Mesenchymal stem cell (in vitro differentiated cells and primary cell): ENCODE measurements at regions not wholly inside any gene's neighbourhood (a gene's known extent, or its start where the extent isn't known, plus 50 kb on each side); places are given as distances from the start of the nearest gene placed in this dataset.

Experiments
- DNase-seq: peaks from one replicate; pipeline ENCODE4 v3.0.0-alpha.2; 2013
- H2AFZ ChIP-seq: one replicate; pipeline ENCODE4 v1.6.1; 2013; ENCODE audit warnings: low read depth, mild to moderate bottlenecking, control low read depth, inconsistent platforms, low read length, moderate library complexity
- H2AK5ac ChIP-seq: 2 replicates; pipeline ENCODE4 v1.6.1; 2013; ENCODE audit warnings: low read length, moderate library complexity, mild to moderate bottlenecking, inconsistent platforms; ENCODE audit not compliant: severe bottlenecking
- H2BK120ac ChIP-seq: one replicate; pipeline ENCODE4 v1.6.1; 2013; ENCODE audit warnings: low read depth, mild to moderate bottlenecking, inconsistent platforms, low read length, moderate library complexity
- H2BK12ac ChIP-seq, 2 experiments: one replicate each; pipeline ENCODE4 v1.6.1; 2013; ENCODE audit warnings: inconsistent platforms in 2 of 2, low read length in 2 of 2, mild to moderate bottlenecking in 2 of 2, moderate library complexity in 2 of 2, control low read depth in 1 of 2
- H2BK15ac ChIP-seq: one replicate; pipeline ENCODE4 v1.6.1; 2013; ENCODE audit warnings: mild to moderate bottlenecking, low read depth, inconsistent platforms; ENCODE audit not compliant: poor library complexity, severe bottlenecking
- H2BK5ac ChIP-seq: 2 replicates; pipeline ENCODE4 v1.6.1; 2013; ENCODE audit warnings: low read depth, mild to moderate bottlenecking, low read length, control low read depth, inconsistent platforms; ENCODE audit not compliant: poor library complexity, severe bottlenecking
- H3K14ac ChIP-seq, 2 experiments: one replicate each; pipeline ENCODE4 v1.6.1; 2013; ENCODE audit warnings: inconsistent platforms in 2 of 2, low read length in 2 of 2, control low read depth in 1 of 2, mild to moderate bottlenecking in 1 of 2, moderate library complexity in 1 of 2
- H3K18ac ChIP-seq, 2 experiments: one replicate each; pipeline ENCODE4 v1.6.1; 2013; ENCODE audit warnings: inconsistent platforms in 2 of 2, low read length in 2 of 2, control low read depth in 1 of 2, low read depth in 1 of 2, mild to moderate bottlenecking in 1 of 2
- H3K23ac ChIP-seq, 2 experiments: one replicate each; pipeline ENCODE4 v1.6.1; 2013; ENCODE audit warnings: inconsistent platforms in 2 of 2, low read length in 2 of 2, mild to moderate bottlenecking in 2 of 2, moderate library complexity in 2 of 2, control low read depth in 1 of 2
- H3K27ac ChIP-seq: 2 replicates; pipeline ENCODE4 v1.5.1; 2013; ENCODE audit warnings: mild to moderate bottlenecking, moderate library complexity, low read length, control low read depth, inconsistent platforms; ENCODE audit not compliant: poor library complexity, severe bottlenecking
- H3K27me3 ChIP-seq, 2 experiments: 2 replicates each; pipeline versions ENCODE4 v1.6.1 to v1.7.0; 2013; ENCODE audit warnings: low read length in 2 of 2, mild to moderate bottlenecking in 2 of 2, moderate library complexity in 2 of 2, control low read depth in 1 of 2, inconsistent platforms in 1 of 2; ENCODE audit not compliant: control insufficient read depth in 1 of 2, insufficient read depth in 1 of 2
- H3K36me3 ChIP-seq, 2 experiments: 2 replicates each; pipeline versions ENCODE4 v1.6.1 to v1.7.0; 2013; ENCODE audit warnings: low read length in 2 of 2, control low read depth in 1 of 2, inconsistent platforms in 1 of 2, low read depth in 1 of 2, mild to moderate bottlenecking in 1 of 2; ENCODE audit not compliant: insufficient read depth in 2 of 2, control insufficient read depth in 1 of 2
- H3K4ac ChIP-seq, 2 experiments: one replicate each; pipeline ENCODE4 v1.6.1; 2013; ENCODE audit warnings: inconsistent platforms in 2 of 2, low read length in 2 of 2, mild to moderate bottlenecking in 2 of 2, moderate library complexity in 2 of 2, control low read depth in 1 of 2, low read depth in 1 of 2
- H3K4me1 ChIP-seq: 2 replicates; pipeline ENCODE4 v1.6.1; 2013; ENCODE audit warnings: low read depth, low read length, control low read depth; ENCODE audit not compliant: control insufficient read depth, insufficient read depth
- H3K4me2 ChIP-seq: 2 replicates; pipeline ENCODE4 v1.6.1; 2013; ENCODE audit warnings: low read length, mild to moderate bottlenecking, inconsistent platforms; ENCODE audit not compliant: poor library complexity, severe bottlenecking
- H3K4me3 ChIP-seq, 2 experiments: 2 replicates each; pipeline versions ENCODE4 v1.5.1 to v1.7.0; 2013; ENCODE audit warnings: low read length in 2 of 2, mild to moderate bottlenecking in 2 of 2, control low read depth in 1 of 2, low read depth in 1 of 2; ENCODE audit not compliant: insufficient read depth in 1 of 2
- H3K79me1 ChIP-seq: replicated peaks from 2 replicates; pipeline ENCODE4 v1.6.1; 2013; ENCODE audit warnings: mild to moderate bottlenecking, control low read depth, low read length, inconsistent platforms; ENCODE audit not compliant: poor library complexity, severe bottlenecking
- H3K9ac ChIP-seq: 2 replicates; pipeline ENCODE4 v1.7.0; 2013; ENCODE audit warnings: mild to moderate bottlenecking, low read length, moderate library complexity
- H3K9me3 ChIP-seq: 2 replicates; pipeline ENCODE4 v1.7.0; 2013; ENCODE audit warnings: mild to moderate bottlenecking, low read length; ENCODE audit not compliant: control insufficient read depth
- H4K8ac ChIP-seq: one replicate; pipeline ENCODE4 v1.6.1; 2013; ENCODE audit warnings: inconsistent platforms, mild to moderate bottlenecking, low read length, moderate library complexity
- H4K91ac ChIP-seq: one replicate; pipeline ENCODE4 v1.6.1; 2013; ENCODE audit warnings: mild to moderate bottlenecking, low read length, inconsistent platforms
- WGBS: methylation state at CpG from one replicate; pipeline ENCODE4 v1.1.7; 2013; ENCODE audit warnings: mixed read lengths; 5-methylcytosine and 5-hydroxymethylcytosine counted together

DNA sequence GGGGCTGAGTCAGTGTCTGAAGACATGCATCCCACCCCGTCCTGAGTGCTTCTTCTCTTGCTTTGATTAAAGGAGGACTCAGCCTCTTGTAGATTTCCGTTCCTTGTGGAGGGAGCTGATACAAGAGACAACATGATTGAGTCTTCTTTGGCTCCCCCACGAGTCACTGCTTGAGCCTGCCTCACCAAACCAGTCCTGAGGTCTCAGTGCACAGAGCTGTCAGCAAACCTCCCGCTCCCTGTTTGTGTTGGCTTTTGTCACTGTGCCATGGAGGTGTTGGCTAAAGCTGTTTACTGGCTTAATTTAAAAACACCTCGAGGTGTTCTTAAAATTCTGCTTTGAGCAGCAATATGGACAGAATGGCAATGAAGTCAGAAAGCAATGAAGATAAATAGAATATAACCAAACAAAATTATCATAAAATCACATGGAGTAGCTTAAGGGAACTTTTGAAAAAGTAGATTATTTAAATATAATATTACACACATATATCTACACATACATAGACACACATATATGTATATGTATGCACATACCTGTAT lies 234.1 kb upstream of the ANKRD55 start:
- H3K27ac ChIP-seq, result no peak overlapping the region
- H3K9me3 ChIP-seq, result no peaks in the 10 kb centered on the region
- H3K4ac ChIP-seq, result no peak overlapping the region
- H2AK5ac ChIP-seq, result no peak overlapping the region
- H3K14ac ChIP-seq, result peak overlapping the region in 1 of 2 experiments; percentile 64
- peaks cover 0 to 9% of the 10 kb centered on the region in 2 experiments for H3K27me3 ChIP-seq
- H3K4me3 ChIP-seq, result no peak overlapping the region
- no peak overlapping the region for H3K4me2 ChIP-seq
- no peaks in the 10 kb centered on the region for H3K4me1 ChIP-seq
- no peak overlapping the region for H3K23ac ChIP-seq
- H2BK15ac ChIP-seq, result no peak overlapping the region
- no peak overlapping the region for H2BK5ac ChIP-seq
- H3K79me1 ChIP-seq, result no peaks in the 10 kb centered on the region
- no peak overlapping the region for H2BK120ac ChIP-seq
- DNase-seq, result no peak
- no peak overlapping the region for H2BK12ac ChIP-seq
- peak overlapping the region in 1 of 2 experiments; percentile 43 for H3K18ac ChIP-seq
- H3K36me3 ChIP-seq, result peaks cover 0 to 2% of the 10 kb centered on the region in 2 experiments
- whole genome bisulfite sequencing, result 72% methylated on average over 4 of the region's 5 CpGs
- H4K8ac ChIP-seq, result no peak overlapping the region
- H3K9ac ChIP-seq, result no peak overlapping the region
- no peak overlapping the region for H2AFZ ChIP-seq
- H4K91ac ChIP-seq, result no peak overlapping the region

- Histone ChIP-seq H3K4me3 (no peak overlapping the region), H3K36me3 (peaks cover 0 to 2% of the 10 kb centered on the region in 2 experiments), H3K9ac (no peak overlapping the region), H4K91ac (no peak overlapping the region), H3K4ac (no peak overlapping the region), H3K9me3 (no peaks in the 10 kb centered on the region), H2BK12ac (peak overlapping the region in 1 of 2 experiments; percentile 61), H3K79me1 (no peaks in the 10 kb centered on the region), H3K18ac (no peak overlapping the region), H3K27me3 (peaks cover 0 to 9% of the 10 kb centered on the region in 2 experiments), H2AK5ac (no peak overlapping the region), H2AFZ (no peak overlapping the region), H2BK5ac (no peak overlapping the region), H3K4me1 (no peaks in the 10 kb centered on the region), H2BK15ac (no peak overlapping the region), H3K4me2 (no peak overlapping the region), H3K23ac (no peak overlapping the region), H3K14ac (no peak overlapping the region), H2BK120ac (no peak overlapping the region), H3K27ac (no peak overlapping the region), H4K8ac (peak overlapping the region; percentile 62)
- WGBS, result 82% methylated on average over 7 of the region's 7 CpGs
- DNase-seq, result no peak
Measured at GRCh38 chr5:56466136-56466816, 233.1 kb upstream of the ANKRD55 start.

GRCh38 chr5:56465769-56466135 lies 232.6 kb upstream of the ANKRD55 start:
- Histone ChIP-seq H3K4me1 (no peaks in the 10 kb centered on the region), H4K8ac (no peak overlapping the region), H3K79me1 (no peaks in the 10 kb centered on the region), H3K4ac (no peak overlapping the region), H3K9me3 (no peaks in the 10 kb centered on the region), H3K4me2 (no peak overlapping the region), H2AK5ac (no peak overlapping the region), H2BK12ac (no peak overlapping the region), H3K27me3 (peaks cover 0 to 9% of the 10 kb centered on the region in 2 experiments), H3K27ac (no peak overlapping the region), H3K18ac (no peak overlapping the region), H2BK120ac (no peak overlapping the region), H2AFZ (peak overlapping the region; percentile 19), H3K23ac (no peak overlapping the region), H4K91ac (no peak overlapping the region), H2BK5ac (no peak overlapping the region), H3K9ac (no peak overlapping the region), H2BK15ac (no peak overlapping the region), H3K14ac (no peak overlapping the region), H3K4me3 (no peak overlapping the region), H3K36me3 (peaks cover 0 to 2% of the 10 kb centered on the region in 2 experiments)
- peak; percentile 17 for DNase-seq
- 71% methylated on average over 1 of the region's 2 CpGs for WGBS

DNA sequence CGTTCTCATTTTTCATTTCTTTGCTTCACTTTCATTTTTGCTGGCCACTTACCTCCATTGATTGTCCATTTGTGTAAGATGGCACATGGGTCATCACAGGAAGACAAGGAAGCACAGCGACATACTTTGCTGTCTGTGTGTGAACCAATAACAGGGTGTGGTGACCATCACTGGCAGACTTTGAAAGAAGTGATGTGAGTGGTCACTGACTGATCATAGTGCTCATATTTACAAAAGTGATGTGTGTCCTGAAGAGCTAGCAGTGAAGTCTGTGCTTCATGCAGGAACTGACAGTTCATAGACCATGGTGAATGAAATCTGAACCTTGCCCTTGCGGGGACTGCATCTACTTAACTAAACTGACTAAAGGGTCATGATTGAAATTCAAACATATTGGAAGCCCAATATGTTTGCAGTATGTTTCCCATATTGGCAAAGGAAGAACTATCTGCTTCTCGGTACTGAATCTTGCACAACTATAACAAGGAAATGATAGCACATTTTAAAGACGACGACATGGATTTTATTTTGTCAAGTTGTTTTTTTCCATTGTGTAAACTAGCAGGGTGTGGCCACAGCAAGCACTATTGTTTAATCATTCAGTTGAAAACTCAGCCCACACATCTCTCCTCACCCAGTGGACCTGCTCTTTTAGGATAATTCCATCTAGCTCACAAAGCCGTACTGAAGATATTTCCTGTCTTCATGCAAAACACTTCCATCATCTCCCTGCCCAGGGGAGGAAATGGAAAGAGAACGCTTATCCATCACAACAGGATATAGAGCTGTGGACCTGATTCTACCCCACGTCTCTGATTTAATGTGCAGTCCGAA lies 232.0 kb upstream of the ANKRD55 start:
- Histone ChIP-seq H3K4me3 (no peak overlapping the region), H2BK12ac (peak overlapping the region in 1 of 2 experiments; percentile 92), H3K79me1 (no peaks in the 10 kb centered on the region), H3K36me3 (peaks cover 0 to 2% of the 10 kb centered on the region in 2 experiments), H2AK5ac (no peak overlapping the region), H4K8ac (no peak overlapping the region), H3K27me3 (peaks cover 0 to 8% of the 10 kb centered on the region in 2 experiments), H3K23ac (no peak overlapping the region), H2BK120ac (no peak overlapping the region), H2BK5ac (no peak overlapping the region), H3K4me1 (peaks cover 3% of the 10 kb centered on the region), H3K9ac (no peak overlapping the region), H2AFZ (peak overlapping the region; percentile 19), H3K9me3 (no peaks in the 10 kb centered on the region), H3K14ac (no peak overlapping the region), H3K4me2 (no peak overlapping the region), H3K27ac (no peak overlapping the region), H3K4ac (no peak overlapping the region), H2BK15ac (no peak overlapping the region), H3K18ac (no peak overlapping the region), H4K91ac (no peak overlapping the region)
- 75% methylated on average over 9 of the region's 10 CpGs for WGBS
- no peak for DNase-seq
